ENCODE measurements at regions not wholly inside any gene's neighbourhood (a gene's known extent, or its start where the extent isn't known, plus 50 kb on each side); places are given as distances from the start of the nearest gene placed in this dataset.

DNA sequence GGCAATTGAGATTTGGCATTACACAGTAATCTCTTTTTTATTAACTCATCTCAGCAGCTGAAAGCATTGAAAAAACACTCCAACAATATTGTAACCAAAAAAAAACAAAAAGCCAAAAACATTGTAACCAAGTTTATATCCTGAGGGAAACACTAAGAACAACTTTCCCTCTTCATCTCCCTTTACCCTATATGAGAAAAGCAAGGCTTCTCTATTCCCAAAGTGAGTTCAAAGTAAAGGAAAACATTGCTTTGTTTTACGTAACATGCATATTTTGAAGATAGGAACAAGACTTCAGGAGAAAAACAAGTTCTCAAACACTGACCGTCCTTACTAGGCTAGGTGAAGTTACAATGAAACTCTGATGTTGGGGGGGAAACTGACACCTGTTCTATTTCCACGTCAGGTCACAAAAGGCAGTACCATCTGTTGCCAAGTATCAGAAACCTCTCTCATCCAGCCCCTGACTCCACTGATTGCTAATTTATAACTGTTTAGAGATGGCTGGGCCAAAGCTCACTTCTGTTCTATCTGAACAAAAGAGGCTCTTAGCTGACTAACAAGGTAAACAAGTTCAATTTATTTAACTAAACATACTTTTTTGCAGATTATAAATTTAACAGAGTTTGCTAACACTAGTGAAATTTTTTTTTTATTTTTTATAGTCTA, 67.9 kb upstream of the PLXNC1 start:
- 44% methylated on average over 3 of the region's 3 CpGs for whole genome bisulfite sequencing
- DNase-seq (ENCODE audit: low spot score), result no peak
- Histone ChIP-seq H3K36me3 (no peaks in the 10 kb centered on the region), H3K27me3 (replicated peaks; ENCODE audit: insufficient read depth) (no peaks in the 10 kb centered on the region), H3K4me1 (replicated peaks) (no peaks in the 10 kb centered on the region), H3K27ac (no peak overlapping the region), H3K9me3 (no peaks in the 10 kb centered on the region), H3K4me3 (no peak overlapping the region)
- intact Hi-C loops (cut with DNase I), result no loop called here
- TF ChIP-seq, protein P1, sequence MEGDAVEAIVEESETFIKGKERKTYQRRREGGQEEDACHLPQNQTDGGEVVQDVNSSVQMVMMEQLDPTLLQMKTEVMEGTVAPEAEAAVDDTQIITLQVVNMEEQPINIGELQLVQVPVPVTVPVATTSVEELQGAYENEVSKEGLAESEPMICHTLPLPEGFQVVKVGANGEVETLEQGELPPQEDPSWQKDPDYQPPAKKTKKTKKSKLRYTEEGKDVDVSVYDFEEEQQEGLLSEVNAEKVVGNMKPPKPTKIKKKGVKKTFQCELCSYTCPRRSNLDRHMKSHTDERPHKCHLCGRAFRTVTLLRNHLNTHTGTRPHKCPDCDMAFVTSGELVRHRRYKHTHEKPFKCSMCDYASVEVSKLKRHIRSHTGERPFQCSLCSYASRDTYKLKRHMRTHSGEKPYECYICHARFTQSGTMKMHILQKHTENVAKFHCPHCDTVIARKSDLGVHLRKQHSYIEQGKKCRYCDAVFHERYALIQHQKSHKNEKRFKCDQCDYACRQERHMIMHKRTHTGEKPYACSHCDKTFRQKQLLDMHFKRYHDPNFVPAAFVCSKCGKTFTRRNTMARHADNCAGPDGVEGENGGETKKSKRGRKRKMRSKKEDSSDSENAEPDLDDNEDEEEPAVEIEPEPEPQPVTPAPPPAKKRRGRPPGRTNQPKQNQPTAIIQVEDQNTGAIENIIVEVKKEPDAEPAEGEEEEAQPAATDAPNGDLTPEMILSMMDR (IDR thresholded peaks at IDR 0.05), result no peak
- TF ChIP-seq POLR2A (IDR thresholded peaks at IDR 0.05) (no peak), POLR2AphosphoS5 (IDR thresholded peaks at IDR 0.05) (no peak)

DNA sequence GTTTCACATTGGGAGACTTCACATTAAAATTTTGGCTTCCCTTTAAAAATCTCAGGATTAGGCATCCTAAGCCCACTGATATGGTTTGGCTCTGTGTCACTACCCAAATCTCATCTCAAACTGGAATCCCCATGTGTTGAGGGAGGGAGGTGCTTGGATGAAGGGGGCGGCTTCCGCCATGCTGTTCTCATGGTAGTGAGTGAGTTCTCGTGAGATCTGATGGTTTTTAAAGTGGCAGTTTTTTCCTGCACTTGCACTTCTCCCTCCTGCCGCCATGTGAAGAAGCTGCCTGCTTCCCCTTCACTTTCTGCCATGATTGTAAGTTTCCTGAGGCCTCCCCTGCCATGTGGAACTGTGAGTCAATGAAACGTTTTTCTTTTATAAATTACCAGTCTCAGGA, 65.7 kb upstream of the PLXNC1 start:
- H3K4me3 ChIP-seq, result no peak overlapping the region
- no peaks in the 10 kb centered on the region for H3K27me3 ChIP-seq (replicated peaks; ENCODE audit: insufficient read depth)
- no peaks in the 10 kb centered on the region for H3K4me1 ChIP-seq (replicated peaks)
- H3K27ac ChIP-seq, result no peak overlapping the region
- 88% methylated on average over 5 of the region's 5 CpGs for WGBS
- TF ChIP-seq POLR2AphosphoS5 (IDR thresholded peaks at IDR 0.05) (no peak), POLR2A (IDR thresholded peaks at IDR 0.05) (no peak)
- TF ChIP-seq, protein P1 (IDR thresholded peaks at IDR 0.05), result no peak
- intact Hi-C loops (cut with DNase I), result no loop called here
- DNase-seq (ENCODE audit: low spot score), result no peak
- H3K36me3 ChIP-seq, result no peaks in the 10 kb centered on the region
- H3K9me3 ChIP-seq, result no peaks in the 10 kb centered on the region

DNA sequence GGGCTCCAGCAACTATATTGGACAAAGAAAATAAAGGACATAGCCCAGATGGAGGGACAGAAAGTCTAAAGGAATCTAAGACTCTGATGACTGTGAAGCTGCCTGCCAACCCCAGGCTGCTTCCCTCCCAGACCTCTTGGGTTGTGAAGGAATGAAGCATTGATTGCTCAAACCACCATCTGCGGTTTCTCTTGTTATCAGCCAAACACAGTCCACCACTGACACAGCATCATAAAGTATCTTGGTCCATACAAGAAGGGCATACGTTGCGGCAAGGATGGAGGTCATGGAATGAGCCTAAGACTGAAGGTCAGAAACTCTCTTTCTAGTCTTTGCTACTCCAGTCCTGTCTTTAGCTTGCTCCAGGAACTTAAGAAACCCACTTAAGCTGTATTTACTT, 58.5 kb upstream of the PLXNC1 start:
- intact Hi-C loops (cut with DNase I), result no loop called here
- WGBS, result 73% methylated on average over 3 of the region's 3 CpGs
- H3K36me3 ChIP-seq, result no peaks in the 10 kb centered on the region
- no peak overlapping the region for H3K27ac ChIP-seq
- H3K9me3 ChIP-seq, result no peaks in the 10 kb centered on the region
- peaks cover 5% of the 10 kb centered on the region for H3K4me1 ChIP-seq (replicated peaks)
- H3K4me3 ChIP-seq, result no peak overlapping the region
- TF ChIP-seq POLR2AphosphoS5 (IDR thresholded peaks at IDR 0.05) (peak; percentile 16), POLR2A (IDR thresholded peaks at IDR 0.05) (no peak)
- no peaks in the 10 kb centered on the region for H3K27me3 ChIP-seq (replicated peaks; ENCODE audit: insufficient read depth)
- DNase-seq (ENCODE audit: low spot score), result no peak

DNA sequence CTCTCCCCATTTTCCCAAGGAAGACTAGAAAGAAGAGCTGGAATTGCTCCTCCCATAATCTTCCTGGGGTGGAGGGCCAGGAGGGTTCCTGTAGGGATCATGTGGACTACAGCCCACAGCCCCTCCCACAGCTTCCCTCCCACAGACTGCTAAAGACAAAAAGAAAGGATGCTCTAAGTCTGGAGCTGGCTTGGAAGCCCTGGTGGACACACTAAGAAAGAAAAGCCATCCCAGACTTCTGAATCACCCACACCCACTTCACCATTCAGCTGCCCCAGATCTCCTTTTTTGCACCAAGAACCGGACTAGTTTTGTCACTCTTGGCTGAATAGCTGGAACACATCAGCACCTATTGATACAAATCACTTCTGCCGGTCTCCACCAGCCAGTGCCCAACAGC, 56.8 kb upstream of the PLXNC1 start:
- H3K36me3 ChIP-seq, result no peaks in the 10 kb centered on the region
- H3K4me3 ChIP-seq, result no peak overlapping the region
- peaks cover 5% of the 10 kb centered on the region for H3K4me1 ChIP-seq (replicated peaks)
- intact Hi-C loops (cut with DNase I), result no loop called here
- no peaks in the 10 kb centered on the region for H3K27me3 ChIP-seq (replicated peaks; ENCODE audit: insufficient read depth)
- H3K9me3 ChIP-seq, result no peaks in the 10 kb centered on the region
- no peak for TF ChIP-seq POLR2AphosphoS5 (IDR thresholded peaks at IDR 0.05)
- TF ChIP-seq, protein P1 (IDR thresholded peaks at IDR 0.05), result no peak
- no peak for TF ChIP-seq POLR2A (IDR thresholded peaks at IDR 0.05)
- DNase-seq (ENCODE audit: low spot score), result no peak
- WGBS, result 61% methylated on average over 2 of the region's 2 CpGs
- no peak overlapping the region for H3K27ac ChIP-seq

DNA sequence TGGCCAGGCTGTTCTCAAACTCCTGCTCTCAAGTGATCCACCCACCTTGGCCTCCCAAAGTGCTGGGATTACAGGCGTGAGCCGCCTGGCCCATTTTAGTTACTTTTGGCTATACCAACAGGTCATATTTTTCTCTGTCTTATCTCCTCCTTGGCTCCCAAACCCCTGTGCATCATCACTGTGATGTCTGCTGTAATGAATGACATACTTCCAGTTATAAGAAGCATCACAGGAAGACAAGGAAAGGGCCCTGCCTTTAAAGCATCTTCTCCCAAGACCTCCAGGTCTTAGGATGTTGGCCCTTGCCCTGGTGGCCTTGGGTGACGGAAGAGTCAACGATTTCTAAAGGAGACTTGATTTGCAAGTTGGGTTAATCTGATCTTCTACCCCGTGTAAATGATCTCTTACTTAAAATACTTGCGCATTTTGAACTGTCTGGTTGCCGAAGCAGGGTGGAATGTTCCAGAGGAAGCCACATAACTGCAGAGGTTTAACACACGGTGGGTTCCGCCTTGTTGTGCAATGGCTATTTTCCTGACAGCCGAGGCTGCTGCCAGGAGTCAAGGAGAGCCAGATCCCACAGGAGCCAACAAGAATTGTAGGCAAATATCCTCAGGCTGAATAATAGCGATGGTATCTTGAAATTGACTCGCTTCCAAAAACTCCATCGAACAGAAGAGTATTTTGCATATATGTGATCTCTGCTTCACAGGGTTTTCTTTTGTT, 55.7 kb upstream of the PLXNC1 start:
- peak; percentile 90 for TF ChIP-seq POLR2AphosphoS5 (IDR thresholded peaks at IDR 0.05)
- TF ChIP-seq, protein P1 (IDR thresholded peaks at IDR 0.05), result no peak
- no peak overlapping the region for H3K4me3 ChIP-seq
- no peaks in the 10 kb centered on the region for H3K27me3 ChIP-seq (replicated peaks; ENCODE audit: insufficient read depth)
- H3K36me3 ChIP-seq, result no peaks in the 10 kb centered on the region
- 27% methylated on average over 13 of the region's 13 CpGs for WGBS
- DNase-seq (ENCODE audit: low spot score), result peak; percentile 88
- intact Hi-C loops (cut with DNase I), result no loop called here
- peak overlapping the region; percentile 46 to 48 for H3K27ac ChIP-seq
- H3K9me3 ChIP-seq, result no peaks in the 10 kb centered on the region
- H3K4me1 ChIP-seq (replicated peaks), result peaks cover 5% of the 10 kb centered on the region
